ENCODE measurements at regions not wholly inside any gene's neighbourhood (a gene's known extent, or its start where the extent isn't known, plus 50 kb on each side); places are given as distances from the start of the nearest gene placed in this dataset.

GRCh38 chr5:109550077-109550476, 139.7 kb upstream of the MAN2A1 start:
- no peak for TF ChIP-seq CTCF (IDR thresholded peaks at IDR 0.05)
- no peak for TF ChIP-seq EP300 (IDR thresholded peaks at IDR 0.05)
- TF ChIP-seq POLR2A (IDR thresholded peaks at IDR 0.05), result no peak
